HG03103 (cell line): ENCODE measurements at regions not wholly inside any gene's neighbourhood (a gene's known extent, or its start where the extent isn't known, plus 50 kb on each side); places are given as distances from the start of the nearest gene placed in this dataset.

ENCODE experiments used
- ATAC-seq: cut with Tn5 transposase; IDR thresholded peaks from one replicate; pipeline ENCODE4 v1.9.1; 2021; ENCODE audit warnings: low read depth; ENCODE audit not compliant: unreplicated experiment

DNA sequence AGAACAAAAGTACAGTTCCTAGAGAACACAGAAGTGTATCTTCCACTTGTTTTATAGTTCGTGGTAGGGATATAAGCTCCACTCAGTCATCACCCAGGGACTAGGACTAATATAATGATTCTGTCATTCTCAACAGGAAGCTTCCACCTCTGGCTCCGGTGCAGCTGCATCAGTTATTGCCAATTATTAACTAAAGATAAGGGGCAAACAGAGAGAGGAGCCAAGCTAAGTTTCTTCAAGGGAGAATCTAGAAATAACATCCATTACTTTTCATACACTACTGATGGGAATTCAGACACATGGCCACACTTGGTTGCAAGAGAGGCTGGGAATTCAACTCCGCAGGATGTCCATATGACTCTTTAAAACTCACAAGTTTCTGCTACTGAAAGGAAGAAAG, 917.9 kb downstream of the OLFM4 start:
- ATAC-seq = no peak

DNA sequence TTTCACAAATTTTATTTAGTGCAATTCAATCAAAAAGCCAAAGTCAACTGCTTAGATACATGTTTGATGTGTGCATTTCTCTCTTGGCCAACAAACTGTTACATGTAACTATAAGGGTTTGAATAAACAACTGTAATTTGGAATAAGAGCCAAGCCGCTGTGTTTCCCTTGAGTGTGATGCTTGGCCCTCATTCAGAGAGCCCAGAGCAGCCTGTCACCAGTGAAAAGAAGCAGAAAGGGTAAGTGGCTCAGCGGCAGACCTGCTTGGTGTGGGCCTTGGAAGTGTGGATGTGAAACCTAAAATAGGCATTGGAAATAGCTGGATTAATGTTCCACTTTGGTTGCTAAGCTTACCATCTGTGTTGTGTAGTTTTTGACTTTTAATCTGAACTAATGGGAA, 924.6 kb downstream of the OLFM4 start:
- ATAC-seq = no peak
